Neural cell (in vitro differentiated cells): ENCODE measurements at regions not wholly inside any gene's neighbourhood (a gene's known extent, or its start where the extent isn't known, plus 50 kb on each side); places are given as distances from the start of the nearest gene placed in this dataset.

Experiments used
- H2AFZ ChIP-seq: fragments of 200-600, 300-800 bp; sonication (generic), shearing (Covaris generic); 2 replicates; pipeline ENCODE4 v1.6.0; 2014; ENCODE audit warnings: low read depth, mild to moderate bottlenecking, antibody characterized with exemption, low read length, moderate library complexity
- H3F3A ChIP-seq: fragments of 200-600 bp; shearing (Covaris generic); 2 replicates; pipeline ENCODE4 v1.6.1; 2016; ENCODE audit warnings: mild to moderate bottlenecking, moderate library complexity, mixed read lengths, antibody characterized with exemption, low read length; ENCODE audit not compliant: insufficient read depth, poor library complexity, severe bottlenecking
- H3K27ac ChIP-seq: fragments of 200-600, 300-800 bp; sonication (generic), shearing (Covaris generic); 2 replicates; pipeline ENCODE4 v1.5.1; 2014; ENCODE audit warnings: mild to moderate bottlenecking, low read length, moderate library complexity
- H3K27me3 ChIP-seq: fragments of 300-800, 200-600 bp; sonication (generic), shearing (Covaris generic); 2 replicates; pipeline ENCODE4 v1.6.0; 2014; ENCODE audit warnings: mild to moderate bottlenecking, low read depth, low read length, moderate library complexity; ENCODE audit not compliant: insufficient read depth
- H3K36me3 ChIP-seq: fragments of 300-800, 200-600 bp; sonication (generic), shearing (Covaris generic); 2 replicates; pipeline ENCODE4 v1.5.1; 2014; ENCODE audit warnings: mild to moderate bottlenecking, antibody characterized with exemption, low read length, moderate library complexity; ENCODE audit not compliant: insufficient read depth
- H3K4me2 ChIP-seq: fragments of 300-800, 200-600 bp; sonication (generic), shearing (Covaris generic); 2 replicates; pipeline ENCODE4 v1.6.0; 2014; ENCODE audit warnings: mild to moderate bottlenecking, low read length
- H3K4me3 ChIP-seq: fragments of 300-800, 200-600 bp; sonication (generic), shearing (Covaris generic); 2 replicates; pipeline ENCODE4 v1.5.1; 2014; ENCODE audit warnings: mild to moderate bottlenecking, low read length, moderate library complexity
- H3K79me2 ChIP-seq: fragments of 200-600 bp; shearing (Covaris generic); replicated peaks from 2 replicates; pipeline ENCODE4 v1.6.0; 2014; ENCODE audit warnings: mild to moderate bottlenecking, low read length, moderate library complexity; ENCODE audit not compliant: insufficient read depth
- H3K9ac ChIP-seq: fragments of 300-800, 200-600 bp; sonication (generic), shearing (Covaris generic); 2 replicates; pipeline ENCODE4 v1.6.1; 2016; ENCODE audit warnings: mild to moderate bottlenecking, low read length, mixed read lengths
- H3K9me2 ChIP-seq: fragments of 200-600 bp; shearing (Covaris generic); 2 replicates; pipeline ENCODE4 v1.6.1; 2016; ENCODE audit warnings: mild to moderate bottlenecking, low read length, mixed read lengths; ENCODE audit not compliant: insufficient read depth
- H3K9me3 ChIP-seq: fragments of 200-600, 300-800 bp; sonication (generic), shearing (Covaris generic); 2 replicates; pipeline ENCODE4 v1.6.1; 2016; ENCODE audit warnings: mild to moderate bottlenecking, mixed run types, low read length, moderate library complexity, mixed read lengths
- H4K20me1 ChIP-seq: fragments of 200-600 bp; shearing (Covaris generic); 2 replicates; pipeline ENCODE4 v1.6.1; 2016; ENCODE audit warnings: mild to moderate bottlenecking, mixed run types; ENCODE audit not compliant: insufficient read depth
- CTCF ChIP-seq: fragments of 450-650 bp; IDR thresholded peaks from 2 replicates; pipeline ENCODE4 v1.5.1; 2014; ENCODE audit warnings: antibody characterized with exemption, mild to moderate bottlenecking, moderate library complexity; ENCODE audit not compliant: poor library complexity, severe bottlenecking
- EP300 ChIP-seq: fragments of 450-650 bp; conservative IDR thresholded peaks from 2 replicates; pipeline ENCODE4 v1.6.1; 2014; ENCODE audit warnings: antibody characterized with exemption, mild to moderate bottlenecking, moderate library complexity; ENCODE audit not compliant: poor library complexity, severe bottlenecking
- EZH2 ChIP-seq: fragments of 200-600, 300-800 bp; shearing (Covaris generic), sonication (generic); IDR thresholded peaks from 2 replicates; pipeline ENCODE4 v1.6.1; 2014; ENCODE audit warnings: antibody characterized with exemption, low read length, borderline replicate concordance, mild to moderate bottlenecking; ENCODE audit not compliant: insufficient read depth, poor library complexity, severe bottlenecking
- MXI1 ChIP-seq: fragments of 450-650 bp; conservative IDR thresholded peaks from 2 replicates; pipeline ENCODE4 v1.6.1; 2014; ENCODE audit warnings: antibody characterized with exemption, mild to moderate bottlenecking; ENCODE audit not compliant: poor library complexity, severe bottlenecking
- POLR2AphosphoS5 ChIP-seq: IDR thresholded peaks from 2 replicates; pipeline ENCODE4 v1.6.1; 2012
- RAD21 ChIP-seq: fragments of 450-650 bp; conservative IDR thresholded peaks from 2 replicates; pipeline ENCODE4 v1.6.1; 2014; ENCODE audit warnings: antibody characterized with exemption, mild to moderate bottlenecking, moderate library complexity
- REST ChIP-seq: IDR thresholded peaks from 2 replicates; pipeline ENCODE4 v1.6.1; 2012; ENCODE audit warnings: borderline replicate concordance
- SMC3 ChIP-seq: fragments of 450-650 bp; conservative IDR thresholded peaks from 2 replicates; pipeline ENCODE4 v1.6.1; 2014; ENCODE audit warnings: antibody characterized with exemption, mild to moderate bottlenecking, moderate library complexity; ENCODE audit not compliant: poor library complexity
- TAF1 ChIP-seq: IDR thresholded peaks from 2 replicates; pipeline ENCODE4 v1.6.1; 2012; ENCODE audit warnings: low read depth

GRCh38 chr10:89846281-89846630 is 144.9 kb downstream of the KIF20B start:
- Histone ChIP-seq H4K20me1 (no peaks in the 10 kb centered on the region), H3K9me3 (no peaks in the 10 kb centered on the region), H3K27ac (no peak overlapping the region), H3K9me2 (no peaks in the 10 kb centered on the region), H3K4me2 (no peak overlapping the region), H3K27me3 (no peaks in the 10 kb centered on the region), H3K79me2 (no peaks in the 10 kb centered on the region), H2AFZ (no peak overlapping the region), H3K36me3 (no peaks in the 10 kb centered on the region), H3F3A (no peaks in the 10 kb centered on the region), H3K9ac (no peak overlapping the region), H3K4me3 (no peak overlapping the region)
- TF ChIP-seq MXI1 (no peak), CTCF (no peak), POLR2AphosphoS5 (no peak), REST (no peak), TAF1 (no peak), SMC3 (no peak), EP300 (no peak), RAD21 (no peak)

- Histone ChIP-seq H3K4me3 (no peak overlapping the region), H3K79me2 (no peaks in the 10 kb centered on the region), H3K4me2 (no peak overlapping the region), H3F3A (no peaks in the 10 kb centered on the region), H3K36me3 (no peaks in the 10 kb centered on the region), H3K27me3 (no peaks in the 10 kb centered on the region), H3K9me3 (no peaks in the 10 kb centered on the region), H3K9ac (no peak overlapping the region), H4K20me1 (no peaks in the 10 kb centered on the region), H3K27ac (no peak overlapping the region), H3K9me2 (no peaks in the 10 kb centered on the region), H2AFZ (no peak overlapping the region)
- TF ChIP-seq CTCF: no peak
- TF ChIP-seq EP300: no peak
- TF ChIP-seq REST: no peak
- TF ChIP-seq EZH2: no peak
- no peak for TF ChIP-seq MXI1
- TF ChIP-seq TAF1: no peak
- no peak for TF ChIP-seq SMC3
- no peak for TF ChIP-seq RAD21
- TF ChIP-seq POLR2AphosphoS5: no peak
Observed at GRCh38 chr10:89846786-89847185, 145.4 kb downstream of the KIF20B start.
